ENCODE measurements at regions not wholly inside any gene's neighbourhood (a gene's known extent, or its start where the extent isn't known, plus 50 kb on each side); places are given as distances from the start of the nearest gene placed in this dataset.
A peak's percentile ranks its signal among the peaks of the same experiment; 100 is the strongest.

- Histone ChIP-seq H3K9me3 (ENCODE audit: control insufficient read depth in 4 of 4, insufficient read depth in 3 of 4, low read length in 3 of 4) (no peaks in the 10 kb centered on the region), H3K4me3 (no peak overlapping the region), H3K36me3 (ENCODE audit: control insufficient read depth in 4 of 4, insufficient read depth in 4 of 4, low read length in 4 of 4) (no peaks in the 10 kb centered on the region), H3K27me3 (ENCODE audit: control insufficient read depth in 3 of 3, insufficient read depth in 3 of 3, low read length in 2 of 3) (no peaks in the 10 kb centered on the region), H3K4me1 (ENCODE audit: control insufficient read depth in 5 of 5, insufficient read depth in 5 of 5, low read length in 5 of 5) (peaks cover 0 to 7% (median 0%) of the 10 kb centered on the region in 5 donors), H3K9ac (ENCODE audit: insufficient read depth in 1 of 2, low read length in 2 of 2) (no peak overlapping the region), H3K27ac (ENCODE audit: low read depth in 1 of 2, low read length in 1 of 2) (no peak overlapping the region)
- DNase-seq (no peak), ATAC-seq (ENCODE audit: insufficient read depth, low FRiP score) (no peak)
- no peak for TF ChIP-seq CTCF (IDR thresholded peaks at IDR 0.05; ENCODE audit: control extremely low read depth, extremely low read depth)
These were observed 314.9 kb downstream of the USP25 start for GRCh38 chr21:16044676-16045075.

GRCh38 chr21:16046656-16047330 lies 317.0 kb downstream of the USP25 start:
- 90 to 96% methylated on average over 5 of the region's 5 CpGs for WGBS, 2 donors
- H3K36me3 ChIP-seq (ENCODE audit: control insufficient read depth in 4 of 4, insufficient read depth in 4 of 4, low read length in 4 of 4) = no peaks in the 10 kb centered on the region
- ATAC-seq (ENCODE audit: insufficient read depth, low FRiP score) (no peak), DNase-seq (no peak)
- no peak overlapping the region for H3K9ac ChIP-seq (ENCODE audit: insufficient read depth in 1 of 2, low read length in 2 of 2)
- peaks cover 0 to 7% (median 0%) of the 10 kb centered on the region in 5 donors for H3K4me1 ChIP-seq (ENCODE audit: control insufficient read depth in 5 of 5, insufficient read depth in 5 of 5, low read length in 5 of 5)
- H3K27ac ChIP-seq (ENCODE audit: low read depth in 1 of 2, low read length in 1 of 2) = no peak overlapping the region
- no peaks in the 10 kb centered on the region for H3K27me3 ChIP-seq (ENCODE audit: control insufficient read depth in 3 of 3, insufficient read depth in 3 of 3, low read length in 2 of 3)
- H3K4me3 ChIP-seq = no peak overlapping the region
- no peaks in the 10 kb centered on the region for H3K9me3 ChIP-seq (ENCODE audit: control insufficient read depth in 4 of 4, insufficient read depth in 3 of 4, low read length in 3 of 4)
- no peak for TF ChIP-seq CTCF (IDR thresholded peaks at IDR 0.05; ENCODE audit: control extremely low read depth, extremely low read depth)

- peaks cover 0 to 7% (median 0%) of the 10 kb centered on the region in 5 donors for H3K4me1 ChIP-seq (ENCODE audit: control insufficient read depth in 5 of 5, insufficient read depth in 5 of 5, low read length in 5 of 5)
- 81 to 87% methylated on average over 3 of the region's 3 CpGs for WGBS, 2 donors
- DNase-seq = peak in 2 of 3 donors; percentile 87 to 90
- H3K27ac ChIP-seq (ENCODE audit: low read depth in 1 of 2, low read length in 1 of 2) = no peak overlapping the region
- H3K4me3 ChIP-seq = no peak overlapping the region
- no peak for ATAC-seq (ENCODE audit: insufficient read depth, low FRiP score)
- no peaks in the 10 kb centered on the region for H3K27me3 ChIP-seq (ENCODE audit: control insufficient read depth in 3 of 3, insufficient read depth in 3 of 3, low read length in 2 of 3)
- no peaks in the 10 kb centered on the region for H3K9me3 ChIP-seq (ENCODE audit: control insufficient read depth in 4 of 4, insufficient read depth in 3 of 4, low read length in 3 of 4)
- no peaks in the 10 kb centered on the region for H3K36me3 ChIP-seq (ENCODE audit: control insufficient read depth in 4 of 4, insufficient read depth in 4 of 4, low read length in 4 of 4)
- no peak for TF ChIP-seq CTCF (IDR thresholded peaks at IDR 0.05; ENCODE audit: control extremely low read depth, extremely low read depth)
- H3K9ac ChIP-seq (ENCODE audit: insufficient read depth in 1 of 2, low read length in 2 of 2) = no peak overlapping the region
These were observed 318.1 kb downstream of the USP25 start for GRCh38 chr21:16047904-16048303.

GRCh38 chr21:16055014-16055413 lies 325.2 kb downstream of the USP25 start:
- ATAC-seq (ENCODE audit: insufficient read depth, low FRiP score) (no peak), DNase-seq (no peak)
- H3K9me3 ChIP-seq (ENCODE audit: control insufficient read depth in 4 of 4, insufficient read depth in 3 of 4, low read length in 3 of 4) = no peaks in the 10 kb centered on the region
- no peak for TF ChIP-seq CTCF (IDR thresholded peaks at IDR 0.05; ENCODE audit: control extremely low read depth, extremely low read depth)
- no peaks in the 10 kb centered on the region for H3K27me3 ChIP-seq (ENCODE audit: control insufficient read depth in 3 of 3, insufficient read depth in 3 of 3, low read length in 2 of 3)
- 74 to 86% methylated on average over 1 of the region's 1 CpG for WGBS, 2 donors
- H3K27ac ChIP-seq (ENCODE audit: low read depth in 1 of 2, low read length in 1 of 2) = no peak overlapping the region
- no peaks in the 10 kb centered on the region for H3K36me3 ChIP-seq (ENCODE audit: control insufficient read depth in 4 of 4, insufficient read depth in 4 of 4, low read length in 4 of 4)
- no peak overlapping the region for H3K9ac ChIP-seq (ENCODE audit: insufficient read depth in 1 of 2, low read length in 2 of 2)
- no peak overlapping the region for H3K4me3 ChIP-seq
- no peaks in the 10 kb centered on the region for H3K4me1 ChIP-seq (ENCODE audit: control insufficient read depth in 5 of 5, insufficient read depth in 5 of 5, low read length in 5 of 5)

Data from lung (tissue), 11 donors.